ENCODE measurements at regions not wholly inside any gene's neighbourhood (a gene's known extent, or its start where the extent isn't known, plus 50 kb on each side); places are given as distances from the start of the nearest gene placed in this dataset.

GRCh38 chr5:15241216-15241821 lies 258.7 kb upstream of the FBXL7 start:
- no peaks in the 10 kb centered on the region for H3F3A ChIP-seq (ENCODE audit: control insufficient read depth, insufficient read depth)
- no peaks in the 10 kb centered on the region for H4K20me1 ChIP-seq (ENCODE audit: control insufficient read depth, insufficient read depth, low read depth, low read length)
- TF ChIP-seq EZH2phosphoT487 (IDR thresholded peaks at IDR 0.05; ENCODE audit: borderline replicate concordance, low read length) (no peak), CTCF (IDR thresholded peaks at IDR 0.05; ENCODE audit: low read depth, low read length, poor library complexity, severe bottlenecking) (no peak)

GRCh38 chr5:15238006-15238405 lies 262.0 kb upstream of the FBXL7 start:
- Histone ChIP-seq H3K4me3 (ENCODE audit: low read length) (no peak overlapping the region), H3K36me3 (ENCODE audit: control insufficient read depth, low read length) (no peaks in the 10 kb centered on the region), H3K9me2 (replicated peaks; ENCODE audit: control insufficient read depth, low read length) (no peaks in the 10 kb centered on the region), H3K9me3 (ENCODE audit: control insufficient read depth, insufficient read depth, low read length) (no peaks in the 10 kb centered on the region), H3F3A (ENCODE audit: control insufficient read depth, insufficient read depth) (no peaks in the 10 kb centered on the region), H3K27me3 (ENCODE audit: control insufficient read depth, low read length) (no peaks in the 10 kb centered on the region), H3K79me2 (ENCODE audit: control insufficient read depth, low read length) (no peaks in the 10 kb centered on the region), H4K20me1 (ENCODE audit: control insufficient read depth, insufficient read depth, low read depth, low read length) (no peaks in the 10 kb centered on the region), H3K4me1 (ENCODE audit: control insufficient read depth, low read length) (no peaks in the 10 kb centered on the region), H3K27ac (ENCODE audit: low read depth, low read length) (no peak overlapping the region), H3K4me2 (ENCODE audit: low read length) (no peak overlapping the region)
- TF ChIP-seq EZH2phosphoT487 (IDR thresholded peaks at IDR 0.05; ENCODE audit: borderline replicate concordance, low read length) (no peak), CTCF (IDR thresholded peaks at IDR 0.05; ENCODE audit: low read depth, low read length, poor library complexity, severe bottlenecking) (no peak)

More at GRCh38 chr5:15241216-15241821, 258.7 kb upstream of the FBXL7 start:
- no peaks in the 10 kb centered on the region for H3K9me3 ChIP-seq (ENCODE audit: control insufficient read depth, insufficient read depth, low read length)
- H3K36me3 ChIP-seq (ENCODE audit: control insufficient read depth, low read length), result no peaks in the 10 kb centered on the region
- no peak overlapping the region for H3K4me2 ChIP-seq (ENCODE audit: low read length)
- no peaks in the 10 kb centered on the region for H3K9me2 ChIP-seq (replicated peaks; ENCODE audit: control insufficient read depth, low read length)
- no peaks in the 10 kb centered on the region for H3K27me3 ChIP-seq (ENCODE audit: control insufficient read depth, low read length)
- H3K79me2 ChIP-seq (ENCODE audit: control insufficient read depth, low read length), result no peaks in the 10 kb centered on the region
- no peaks in the 10 kb centered on the region for H3K4me1 ChIP-seq (ENCODE audit: control insufficient read depth, low read length)
- no peak overlapping the region for H3K27ac ChIP-seq (ENCODE audit: low read depth, low read length)
- no peak overlapping the region for H3K4me3 ChIP-seq (ENCODE audit: low read length)

- H3K27ac ChIP-seq (ENCODE audit: low read depth, low read length), result no peak overlapping the region
- no peaks in the 10 kb centered on the region for H3K27me3 ChIP-seq (ENCODE audit: control insufficient read depth, low read length)
- H3K4me1 ChIP-seq (ENCODE audit: control insufficient read depth, low read length), result no peaks in the 10 kb centered on the region
- no peak overlapping the region for H3K4me3 ChIP-seq (ENCODE audit: low read length)
- no peak overlapping the region for H3K4me2 ChIP-seq (ENCODE audit: low read length)
- no peaks in the 10 kb centered on the region for H3K9me3 ChIP-seq (ENCODE audit: control insufficient read depth, insufficient read depth, low read length)
- H3K9me2 ChIP-seq (replicated peaks; ENCODE audit: control insufficient read depth, low read length), result no peaks in the 10 kb centered on the region
- H3F3A ChIP-seq (ENCODE audit: control insufficient read depth, insufficient read depth), result no peaks in the 10 kb centered on the region
- H4K20me1 ChIP-seq (ENCODE audit: control insufficient read depth, insufficient read depth, low read depth, low read length), result no peaks in the 10 kb centered on the region
- H3K36me3 ChIP-seq (ENCODE audit: control insufficient read depth, low read length), result no peaks in the 10 kb centered on the region
- H3K79me2 ChIP-seq (ENCODE audit: control insufficient read depth, low read length), result no peaks in the 10 kb centered on the region
- TF ChIP-seq EZH2phosphoT487 (IDR thresholded peaks at IDR 0.05; ENCODE audit: borderline replicate concordance, low read length) (no peak), CTCF (IDR thresholded peaks at IDR 0.05; ENCODE audit: low read depth, low read length, poor library complexity, severe bottlenecking) (no peak)
These were observed 263.0 kb upstream of the FBXL7 start for GRCh38 chr5:15236911-15237508.

Measured in DOHH2 (cell line).